Body of pancreas (tissue), 4 donors: ENCODE measurements at regions not wholly inside any gene's neighbourhood (a gene's known extent, or its start where the extent isn't known, plus 50 kb on each side); places are given as distances from the start of the nearest gene placed in this dataset.

ENCODE experiments used
- CTCF ChIP-seq, 7 experiments: fragments of 450-650 bp in 4 of 7; fragments of 200-600 bp in 3 of 7; sonication (generic) in 3 of 7; IDR thresholded peaks; one replicate each; pipeline ENCODE4 v1.5.1; 2016 to 2019; ENCODE audit warnings: antibody characterized with exemption in 7 of 7
- POLR2A ChIP-seq, 3 donors: fragments of 450-650 bp; IDR thresholded peaks; one replicate each; pipeline ENCODE4 v1.6.1; 2016; ENCODE audit warnings: antibody characterized with exemption in 3 of 3, mild to moderate bottlenecking in 2 of 3

GRCh38 chr5:133866160-133866902 lies 102.1 kb downstream of the C5orf15 start:
- no peak for TF ChIP-seq POLR2A (IDR thresholded peaks at IDR 0.05)
- no peak for TF ChIP-seq CTCF (IDR thresholded peaks at IDR 0.05)
